GM12891 (cell line): ENCODE measurements at regions not wholly inside any gene's neighbourhood (a gene's known extent, or its start where the extent isn't known, plus 50 kb on each side); places are given as distances from the start of the nearest gene placed in this dataset.

Experiments used
- POLR2A ChIP-seq: IDR thresholded peaks from 2 replicates; pipeline ENCODE4 v1.6.1; 2011; ENCODE audit warnings: low read depth, low read length, control low read depth
- POLR2AphosphoS5 ChIP-seq: IDR thresholded peaks from 2 replicates; pipeline ENCODE4 v1.6.1; 2011; ENCODE audit warnings: low read depth, low read length, control low read depth

DNA sequence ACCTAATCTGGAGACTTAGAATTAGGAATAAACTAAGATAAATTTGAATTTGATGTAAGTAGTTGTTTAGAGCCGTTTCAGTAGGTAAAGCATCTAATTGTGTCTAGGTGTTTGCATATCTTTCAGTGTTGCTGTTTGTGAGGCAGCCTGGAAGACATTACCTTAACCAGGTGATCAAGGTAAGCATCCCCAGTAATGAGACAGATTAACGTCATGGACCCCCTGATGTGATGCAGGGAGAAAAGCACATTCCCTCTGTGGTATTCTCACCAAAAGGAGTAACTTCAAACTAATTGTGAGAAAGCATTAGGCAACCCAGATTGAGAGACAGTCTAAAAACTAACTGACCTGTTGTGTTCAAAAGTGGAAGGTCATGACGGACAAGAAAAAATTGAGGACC is 251.6 kb downstream of the NUAK1 start:
- TF ChIP-seq POLR2A (no peak), POLR2AphosphoS5 (no peak)
